GM21423 (cell line): ENCODE measurements at regions not wholly inside any gene's neighbourhood (a gene's known extent, or its start where the extent isn't known, plus 50 kb on each side); places are given as distances from the start of the nearest gene placed in this dataset.
"Not testable (repeated sequence)": the region's sequence is repeated elsewhere in the genome, so short reads cannot be mapped to it uniquely, and the experiment has no call there.

Source experiments
- ATAC-seq: cut with Tn5 transposase; IDR thresholded peaks from one replicate; pipeline ENCODE4 v1.9.1; 2021; ENCODE audit warnings: mild to moderate bottlenecking, moderate library complexity; ENCODE audit not compliant: unreplicated experiment

DNA sequence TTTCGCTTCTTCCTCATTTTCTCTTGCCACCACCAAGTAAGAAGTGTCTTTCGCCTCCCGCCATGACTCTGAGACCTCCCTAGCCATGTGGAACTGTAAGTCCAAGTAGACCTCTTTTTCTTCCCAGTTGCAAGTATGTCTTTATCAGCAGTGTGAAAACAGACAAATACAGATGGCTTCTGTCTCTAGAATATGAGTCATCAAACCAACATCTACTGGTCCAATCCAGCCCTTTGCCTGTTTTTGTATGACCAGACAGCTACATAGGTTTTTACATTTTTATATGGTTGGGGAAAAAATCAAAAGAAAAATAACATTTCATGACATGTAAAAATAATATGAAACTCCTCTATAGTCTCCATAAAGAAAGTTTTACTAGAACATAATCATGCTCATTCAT, 118.7 kb upstream of the PTPRG start:
- no peak for ATAC-seq

DNA sequence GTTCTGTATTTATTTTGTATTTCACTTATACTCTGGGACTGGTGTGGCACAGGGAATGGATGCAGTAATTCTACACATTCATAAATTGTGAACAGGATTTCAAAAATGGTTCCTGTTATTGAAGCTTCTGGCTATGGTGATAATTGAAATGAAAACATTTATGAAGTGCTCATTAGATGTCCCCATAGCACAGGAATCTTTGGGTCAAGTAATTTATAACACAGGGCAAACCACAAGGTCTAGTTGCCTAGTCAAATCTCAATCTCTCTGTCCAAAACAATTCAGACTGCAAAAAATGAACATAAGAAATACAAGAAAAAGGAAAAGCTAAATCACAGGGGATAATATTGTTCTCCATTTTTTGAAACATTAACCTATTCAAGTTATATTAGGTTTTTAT, 117.5 kb upstream of the PTPRG start:
- no peak for ATAC-seq

- no peak for ATAC-seq
Measured at GRCh38 chr3:61444782-61445181, 116.6 kb upstream of the PTPRG start.

DNA sequence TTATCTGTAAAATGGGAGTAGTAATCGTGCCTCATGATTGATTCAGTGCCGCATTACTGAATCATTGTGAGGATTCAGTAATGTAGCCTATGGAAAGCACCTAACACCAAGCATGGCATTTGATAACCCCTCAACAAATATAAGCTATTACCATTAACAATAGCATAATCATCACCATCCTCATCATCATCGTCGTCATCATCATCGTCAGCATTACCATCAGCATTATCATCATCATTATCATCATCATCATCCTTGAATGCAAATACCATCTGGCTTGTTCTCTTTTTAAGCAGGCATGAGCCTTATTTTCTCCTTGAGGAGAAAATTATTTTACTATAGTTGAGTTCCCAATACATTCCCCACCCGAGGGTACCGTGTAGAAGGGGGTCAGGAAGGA, 115.4 kb upstream of the PTPRG start:
- no peak for ATAC-seq

DNA sequence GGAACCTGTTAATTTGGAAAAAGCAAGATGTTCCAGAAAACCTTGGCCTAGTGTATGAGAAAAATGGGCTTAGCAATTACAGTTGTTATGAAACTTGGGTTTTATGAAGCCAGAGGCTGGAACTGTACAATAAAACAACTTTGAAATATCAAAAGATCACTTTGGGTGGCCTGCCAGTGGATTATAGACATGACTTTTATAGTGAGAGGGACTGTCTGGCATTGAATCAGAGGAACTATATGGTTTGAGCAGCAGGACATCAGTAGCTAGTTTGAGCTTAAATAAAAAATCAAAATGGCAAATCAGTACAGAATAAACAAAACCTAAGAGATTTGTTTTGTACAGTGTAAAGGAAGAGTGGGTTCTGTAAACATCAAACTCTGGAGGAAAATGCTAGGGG, 115.0 kb upstream of the PTPRG start:
- ATAC-seq = no peak

DNA sequence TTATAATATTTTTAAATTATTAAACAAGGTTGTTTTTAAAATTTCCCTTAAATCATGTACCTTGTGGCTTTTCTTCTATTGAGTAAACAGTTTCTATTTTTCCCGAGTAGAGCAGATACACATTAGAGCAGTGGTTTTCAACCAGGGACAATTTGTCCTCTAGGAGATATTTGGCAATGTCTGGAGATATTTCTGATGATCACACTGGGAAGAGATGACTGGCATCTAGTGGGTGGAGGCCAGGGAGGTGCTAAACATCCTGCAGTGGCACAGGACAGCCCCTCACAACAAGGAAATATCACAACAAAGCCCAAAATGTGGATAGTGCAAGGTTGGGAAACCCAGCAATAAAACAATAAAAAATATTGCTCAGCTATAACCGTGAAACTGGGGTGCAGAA, 113.0 kb upstream of the PTPRG start:
- ATAC-seq = no peak

DNA sequence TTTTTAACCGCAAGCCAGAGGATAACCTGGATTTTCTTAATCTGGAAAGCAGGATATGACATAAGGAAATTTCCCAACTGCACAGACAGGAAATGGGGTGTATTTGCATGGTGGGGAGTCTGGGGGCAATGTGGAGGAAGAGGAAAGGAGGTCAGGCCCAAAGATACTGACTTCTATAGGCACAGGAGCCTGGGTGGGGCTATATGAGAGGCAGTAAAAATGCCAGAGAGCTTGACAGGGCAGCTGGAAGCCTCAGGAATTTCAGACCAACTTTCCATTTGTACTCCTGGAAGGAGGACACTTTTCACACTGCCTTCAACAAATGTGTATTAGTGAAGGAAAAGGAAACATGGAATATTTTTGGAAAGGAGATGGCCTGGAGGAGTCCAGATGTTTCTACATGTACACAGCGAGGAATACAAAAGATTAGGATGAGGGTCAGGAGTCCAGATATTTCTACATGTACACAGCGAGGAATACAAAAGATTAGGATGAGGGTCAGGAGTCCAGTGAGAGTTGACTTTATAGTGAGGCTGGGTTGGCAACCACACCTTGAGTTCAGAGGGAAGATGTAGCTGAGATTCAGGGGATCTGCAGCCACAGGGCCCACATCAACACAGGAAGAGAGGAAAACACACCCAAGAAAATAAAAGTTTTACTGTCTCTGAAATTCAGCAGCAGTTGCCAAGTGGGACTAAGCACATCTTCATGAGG, 111.9 kb upstream of the PTPRG start:
- ATAC-seq = no peak

GRCh38 chr3:61450866-61451265, 110.5 kb upstream of the PTPRG start:
- no peak for ATAC-seq

DNA sequence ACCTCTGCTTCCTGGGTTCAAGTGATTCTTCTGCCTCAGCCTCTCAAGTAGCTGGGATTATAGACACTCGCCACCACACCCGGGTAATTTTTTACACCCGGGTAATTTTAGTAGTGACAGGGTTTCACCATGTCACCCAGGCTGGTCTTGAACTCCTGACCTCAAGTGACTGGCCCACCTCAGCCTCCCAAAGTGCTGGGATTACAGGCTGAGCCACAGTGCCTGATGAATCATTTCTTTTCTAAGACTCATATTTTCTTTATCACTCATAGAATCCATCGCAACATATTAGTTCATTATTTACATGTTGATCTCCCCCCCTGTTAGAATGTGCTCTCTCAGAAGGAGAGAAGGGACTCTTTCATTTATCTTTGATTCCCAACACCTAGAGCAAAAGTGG, 109.5 kb upstream of the PTPRG start:
- ATAC-seq = no peak

- ATAC-seq = no peak
Measured at GRCh38 chr3:61452535-61453090, 108.8 kb upstream of the PTPRG start.

DNA sequence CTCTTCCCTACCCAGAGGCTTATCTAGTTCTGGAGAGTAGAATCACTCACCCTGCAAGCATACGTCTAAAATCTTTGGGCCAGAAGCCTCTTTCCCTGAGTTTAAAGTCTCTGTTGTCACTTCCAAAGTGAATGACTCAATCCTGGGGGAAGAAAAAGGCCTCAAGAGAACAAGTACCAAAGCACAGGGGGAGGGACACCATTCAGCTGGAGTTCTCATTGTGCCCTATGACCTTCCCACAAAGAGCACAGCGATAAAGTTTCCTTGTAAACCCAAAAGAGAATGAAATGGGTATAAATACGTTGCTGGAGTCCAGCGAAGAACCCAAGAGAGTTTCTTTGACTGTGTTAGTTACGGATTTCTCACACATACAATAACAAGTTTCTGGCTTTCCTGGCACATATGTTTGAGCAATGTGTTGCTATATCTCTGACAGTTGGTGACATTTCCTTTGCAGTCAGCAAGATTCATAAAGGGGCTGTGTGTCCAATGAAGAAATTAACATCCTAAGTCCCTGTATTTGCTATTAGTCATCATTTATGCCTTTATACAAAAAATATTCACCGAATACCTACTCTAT, 107.3 kb upstream of the PTPRG start:
- no peak for ATAC-seq

GRCh38 chr3:61454801-61455200, 106.6 kb upstream of the PTPRG start:
- ATAC-seq = no peak

DNA sequence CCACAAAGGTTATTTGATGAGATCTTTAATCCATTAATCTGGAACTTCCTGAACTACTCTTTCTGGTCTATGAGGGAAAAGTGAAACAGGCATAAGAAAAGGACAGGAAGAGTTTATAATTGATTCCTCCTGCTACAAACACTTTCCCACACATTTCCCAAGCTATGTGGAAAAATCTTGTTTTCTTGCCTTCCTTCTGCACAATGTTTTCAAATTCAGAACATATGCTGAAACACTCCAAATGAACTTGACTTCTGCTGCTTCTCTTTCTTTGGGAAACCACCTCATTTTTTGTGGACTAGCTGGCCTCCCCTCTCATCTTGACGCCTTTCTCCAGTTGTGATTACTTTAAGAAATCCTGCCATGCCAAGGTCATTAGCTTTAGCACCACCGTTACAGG, 100.7 kb upstream of the PTPRG start:
- no peak for ATAC-seq

DNA sequence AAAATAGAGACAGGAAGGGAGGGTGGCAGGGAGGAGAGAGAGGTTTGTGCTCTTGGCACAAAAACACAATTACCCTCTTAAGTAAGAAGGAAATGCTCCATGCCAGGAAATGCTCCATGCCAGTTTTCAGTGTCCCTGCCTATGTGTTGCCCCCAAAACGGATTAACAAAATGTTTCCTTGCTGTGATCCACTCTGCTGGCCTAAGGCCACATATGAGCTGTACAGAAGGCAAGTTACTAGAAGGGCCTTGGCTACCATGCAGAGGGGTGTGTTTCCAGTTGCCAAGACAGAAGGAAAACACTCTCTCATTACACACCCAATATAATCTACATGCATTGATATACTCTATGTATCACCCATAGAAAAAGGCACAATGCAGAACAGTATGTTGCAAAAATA, 98.2 kb upstream of the PTPRG start:
- ATAC-seq = no peak

DNA sequence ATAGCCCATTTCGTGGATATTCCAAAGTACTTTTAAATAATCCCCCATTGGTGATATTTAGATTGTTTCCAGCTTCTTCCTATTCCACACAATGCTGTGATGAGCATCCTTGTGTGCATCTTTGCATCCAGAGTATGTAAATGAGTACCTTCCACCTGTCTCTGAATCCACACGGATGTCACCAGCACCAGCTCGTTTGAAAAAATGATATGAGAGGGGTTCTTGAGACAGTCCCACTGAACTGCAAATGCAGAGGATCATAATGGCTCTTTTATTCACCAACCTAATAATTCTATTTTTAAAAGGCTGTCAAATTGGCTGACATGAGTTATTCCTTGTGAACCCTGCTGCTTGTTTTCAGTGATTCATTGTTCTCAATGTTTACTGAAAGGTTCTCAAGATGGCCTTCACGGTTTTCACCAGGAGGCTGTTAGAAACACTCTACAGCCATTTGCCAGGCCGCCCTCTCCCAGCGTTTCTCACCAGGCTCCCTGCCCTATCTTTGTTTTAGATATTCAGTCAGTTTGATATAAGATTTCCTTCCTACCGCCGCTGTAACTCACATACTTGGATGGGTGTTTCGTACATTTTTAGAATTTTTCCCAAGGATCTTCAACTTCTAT, 96.7 kb upstream of the PTPRG start:
- ATAC-seq = no peak

- no peak for ATAC-seq
Measured at GRCh38 chr3:61466357-61466756, 95.0 kb upstream of the PTPRG start.

DNA sequence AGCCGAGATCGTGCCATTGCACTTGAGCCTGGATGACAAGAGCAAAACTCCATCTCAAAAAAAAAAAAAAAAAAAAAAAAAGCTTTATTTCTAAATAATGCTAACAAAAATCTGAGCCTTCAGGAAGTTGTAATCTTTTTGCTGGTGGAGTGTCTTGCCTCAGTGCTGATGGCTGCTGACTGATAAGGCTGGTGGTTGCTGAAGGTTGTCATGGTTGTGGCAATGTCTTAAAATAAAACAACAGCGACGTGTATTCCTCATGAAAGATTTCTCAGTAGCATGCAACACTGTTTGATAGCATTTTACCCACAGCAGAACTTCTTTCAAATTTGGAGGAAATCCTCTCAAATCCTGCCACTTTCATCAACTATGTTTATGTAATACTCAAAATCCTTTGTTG, 77.4 kb upstream of the PTPRG start:
- no peak for ATAC-seq

DNA sequence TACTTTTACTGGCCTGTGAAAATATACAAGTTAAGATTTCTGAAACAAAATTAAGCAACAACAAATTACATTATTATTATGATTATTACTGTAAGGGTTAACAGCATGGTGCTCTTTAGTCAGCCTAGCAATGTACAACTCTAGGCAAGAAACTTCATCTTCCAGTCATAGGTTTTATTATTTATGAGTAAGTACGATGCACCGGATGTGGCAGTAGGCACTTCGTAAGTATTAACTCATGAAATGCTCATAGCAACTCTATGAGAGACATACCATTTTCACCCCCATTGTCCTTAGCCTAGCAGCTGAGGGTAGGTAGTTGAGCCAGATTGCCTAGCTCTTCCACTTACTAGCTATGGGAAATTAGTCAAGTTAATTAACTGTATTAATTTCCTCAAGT, 68.0 kb upstream of the PTPRG start:
- ATAC-seq = no peak

DNA sequence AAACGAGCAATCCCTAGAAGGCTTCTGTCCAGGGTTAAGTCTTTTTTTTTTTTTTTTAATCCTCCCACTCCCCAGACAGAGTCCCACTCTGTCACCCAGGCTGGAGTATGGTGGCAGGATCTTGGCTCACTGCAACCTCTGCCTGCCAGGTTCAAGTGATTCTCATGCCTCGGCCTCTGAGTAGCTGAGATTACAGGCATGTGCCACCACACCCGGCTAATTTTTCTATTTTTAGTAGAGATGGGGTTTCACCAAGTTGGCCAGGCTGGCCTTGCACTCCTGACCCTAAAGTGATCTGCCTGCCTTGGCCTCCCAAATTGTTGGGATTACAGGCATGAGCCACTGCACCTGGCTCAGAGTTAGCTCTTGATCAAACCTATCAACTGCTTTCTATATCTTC, 67.1 kb upstream of the PTPRG start:
- ATAC-seq = not testable (repeated sequence)

- no peak for ATAC-seq
Measured at GRCh38 chr3:61497463-61497862, 63.9 kb upstream of the PTPRG start.

- no peak for ATAC-seq
Measured at GRCh38 chr3:61505197-61505596, 56.2 kb upstream of the PTPRG start.

DNA sequence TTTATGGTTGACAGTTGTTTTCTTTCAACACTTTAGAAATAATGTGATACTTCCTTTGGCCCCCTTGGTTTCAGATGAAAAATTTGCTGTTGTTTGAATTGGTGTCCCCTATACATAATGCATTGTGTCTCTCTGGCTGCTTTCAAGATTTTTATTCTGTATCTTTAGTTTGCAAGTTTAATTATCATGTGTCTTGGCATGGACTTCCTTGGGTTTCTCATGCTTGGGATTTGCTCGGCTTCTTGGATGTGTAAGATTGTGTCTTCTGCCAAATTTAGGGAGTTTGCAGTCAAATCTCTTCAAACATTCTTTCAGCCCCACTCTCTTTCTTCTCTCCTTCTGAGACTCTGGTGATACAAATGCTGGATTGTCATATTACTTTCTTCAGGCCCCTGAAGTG, 53.4 kb upstream of the PTPRG start:
- no peak for ATAC-seq
